ENCODE measurements at regions not wholly inside any gene's neighbourhood (a gene's known extent, or its start where the extent isn't known, plus 50 kb on each side); places are given as distances from the start of the nearest gene placed in this dataset.
"Not testable (repeated sequence)": the region's sequence is repeated elsewhere in the genome, so short reads cannot be mapped to it uniquely, and the experiment has no call there.

DNA sequence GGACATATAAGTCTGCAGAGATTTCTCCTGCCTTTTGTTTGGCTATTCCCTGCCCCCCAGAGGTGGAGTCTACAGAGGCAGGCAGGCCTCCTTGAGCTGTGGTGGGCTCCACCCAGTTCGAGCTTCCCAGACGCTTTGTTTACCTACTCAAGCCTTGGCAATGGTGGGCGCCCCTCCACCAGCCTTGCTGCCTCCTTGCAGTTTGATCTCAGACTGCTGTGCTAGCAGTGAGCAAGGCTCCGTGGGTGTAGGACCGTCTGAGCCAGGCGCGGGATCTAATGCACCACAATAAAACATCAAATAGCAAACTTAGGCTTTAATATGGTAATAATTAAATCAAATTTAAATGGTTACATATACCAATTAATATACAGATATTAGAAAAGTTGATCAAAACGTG, 525.4 kb downstream of the RERGL start:
- DNase-seq (ENCODE audit: low read depth in 4 of 4, low spot score in 3 of 4), result not testable (repeated sequence)

DNA sequence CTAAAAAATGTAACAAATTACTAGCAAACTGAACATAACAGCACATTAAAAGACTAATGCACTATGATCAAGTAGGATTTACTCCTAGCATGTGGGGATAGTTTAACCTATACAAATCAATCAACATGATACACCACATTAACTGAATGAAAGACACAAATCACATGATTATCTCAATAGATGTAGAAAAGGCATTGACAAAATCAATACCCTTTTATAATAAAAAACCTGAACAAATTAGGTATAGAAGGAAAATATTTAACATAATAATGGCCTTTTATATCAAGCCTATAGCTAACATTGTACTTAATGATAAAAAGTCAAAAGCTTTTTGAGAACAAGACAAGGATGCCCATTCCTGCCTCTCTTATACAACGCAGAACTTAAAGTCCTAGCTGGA, 540.0 kb downstream of the RERGL start:
- DNase-seq (ENCODE audit: low read depth in 4 of 4, low spot score in 3 of 4), result no peak

- DNase-seq (ENCODE audit: low read depth in 4 of 4, low spot score in 3 of 4), result no peak
Measured at GRCh38 chr12:17540921-17541320, 549.1 kb downstream of the RERGL start.

DNA sequence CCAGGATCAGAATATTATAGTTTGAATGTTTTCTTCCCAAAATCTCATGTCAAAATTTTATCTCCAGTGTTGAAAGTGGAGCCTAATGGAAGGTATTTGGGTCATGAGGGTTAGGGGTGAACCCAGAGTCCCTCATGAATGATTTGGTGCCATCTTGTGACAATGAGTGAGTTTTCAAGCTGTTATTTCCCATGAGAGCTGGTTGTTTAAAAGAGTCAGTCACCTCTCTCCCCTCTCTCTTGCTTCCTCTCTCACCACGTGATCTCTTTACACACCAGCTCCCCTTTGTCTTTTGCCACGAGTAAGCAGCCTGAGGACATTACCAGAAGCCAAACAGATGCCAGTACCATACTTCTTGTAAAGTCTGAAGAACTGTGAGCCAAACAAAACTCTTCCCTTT, 561.6 kb downstream of the RERGL start:
- no peak for DNase-seq (ENCODE audit: low read depth in 4 of 4, low spot score in 3 of 4)

GRCh38 chr12:17527021-17527420, 563.0 kb downstream of the RERGL start:
- no peak for DNase-seq (ENCODE audit: low read depth in 4 of 4, low spot score in 3 of 4)

- DNase-seq (ENCODE audit: low read depth in 4 of 4, low spot score in 3 of 4), result no peak
Measured at GRCh38 chr12:17511369-17511768, 578.6 kb downstream of the RERGL start.

DNA sequence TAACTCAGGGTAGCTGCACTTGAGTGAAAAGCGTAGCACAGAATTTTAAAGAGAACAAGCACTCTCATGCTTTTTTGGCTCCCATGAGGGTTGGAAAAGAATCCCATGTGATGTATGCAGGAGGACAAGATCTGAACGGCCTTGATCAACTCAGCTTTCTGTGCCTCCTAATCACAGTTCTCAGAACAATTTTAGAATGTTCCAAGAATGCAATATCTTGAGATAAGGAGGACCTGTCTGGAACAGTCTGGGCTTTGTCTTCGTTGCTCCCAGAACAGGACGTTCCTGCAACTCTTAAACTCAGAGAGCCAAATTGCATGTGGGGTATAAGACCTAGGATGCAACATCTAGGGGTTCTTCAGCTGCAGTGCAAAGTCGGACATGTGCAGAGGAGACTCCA, 582.7 kb downstream of the RERGL start:
- no peak for DNase-seq (ENCODE audit: low read depth in 4 of 4, low spot score in 3 of 4)

- no peak for DNase-seq (ENCODE audit: low read depth in 4 of 4, low spot score in 3 of 4)
Measured at GRCh38 chr12:17503742-17504141, 586.3 kb downstream of the RERGL start.

DNA sequence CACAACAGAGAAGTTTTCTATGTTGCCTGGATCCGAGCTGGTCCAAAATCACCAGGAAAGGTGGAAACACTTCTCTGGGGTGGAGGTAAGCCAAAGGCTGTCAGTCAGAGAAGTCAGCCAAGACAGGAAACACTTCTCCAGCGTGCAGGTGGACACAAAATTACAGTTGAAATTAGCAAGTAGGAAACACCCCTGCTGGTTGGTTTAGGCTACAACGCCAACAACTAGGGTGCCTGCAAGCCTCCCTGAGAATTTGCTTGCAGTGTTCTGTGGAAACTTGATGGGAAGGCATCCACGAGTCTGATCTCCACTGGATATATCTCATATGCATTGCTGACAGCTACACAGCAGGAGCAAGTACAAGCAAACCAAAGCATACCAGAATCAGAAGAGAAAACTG, 600.5 kb downstream of the RERGL start:
- no peak for DNase-seq (ENCODE audit: low read depth in 4 of 4, low spot score in 3 of 4)

DNA sequence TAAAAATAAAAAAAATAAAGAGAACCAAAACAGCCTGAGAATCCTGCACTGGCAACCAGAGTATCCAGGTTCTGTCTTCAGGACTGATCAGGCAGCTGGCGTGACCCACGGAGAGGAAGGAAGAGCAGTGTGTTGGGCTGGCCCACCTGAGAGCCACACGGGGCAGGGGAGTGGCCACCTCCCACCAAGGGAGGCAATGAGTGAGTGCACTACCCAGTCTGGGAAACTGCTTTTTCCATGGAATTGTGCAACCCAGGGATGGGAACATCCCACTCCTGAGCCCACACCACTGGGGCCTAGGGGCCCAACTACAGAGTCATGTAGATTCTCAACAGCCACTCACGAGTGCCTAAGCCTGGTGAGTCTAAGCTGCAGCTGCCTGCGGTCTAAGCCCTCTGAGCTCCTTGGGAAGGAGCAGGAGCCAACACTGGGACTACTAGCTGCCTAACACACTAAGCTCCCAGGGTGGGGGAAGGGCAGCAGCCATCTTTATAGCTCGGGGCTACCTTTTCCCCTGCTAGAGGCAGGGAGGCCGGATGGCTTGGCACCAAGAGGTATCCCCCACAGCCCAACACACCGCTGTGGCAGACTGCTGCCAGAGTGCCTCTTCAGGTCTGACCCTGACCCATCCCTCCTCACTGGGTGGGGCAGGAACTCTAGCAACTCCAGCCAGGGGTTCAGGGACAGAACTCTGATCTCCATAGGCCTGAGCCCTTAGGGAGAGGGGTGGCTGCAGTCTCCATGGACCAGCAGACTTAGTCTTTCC, 610.9 kb downstream of the RERGL start:
- no peak for DNase-seq (ENCODE audit: low read depth in 4 of 4, low spot score in 3 of 4)

GRCh38 chr12:17470460-17470859, 619.5 kb downstream of the RERGL start:
- DNase-seq (ENCODE audit: low read depth in 4 of 4, low spot score in 3 of 4), result no peak

- no peak for DNase-seq (ENCODE audit: low read depth in 4 of 4, low spot score in 3 of 4)
Measured at GRCh38 chr12:17459214-17459613, 630.8 kb downstream of the RERGL start.

- DNase-seq (ENCODE audit: low read depth in 4 of 4, low spot score in 3 of 4), result no peak
Measured at GRCh38 chr12:17456486-17456885, 633.5 kb downstream of the RERGL start.

DNA sequence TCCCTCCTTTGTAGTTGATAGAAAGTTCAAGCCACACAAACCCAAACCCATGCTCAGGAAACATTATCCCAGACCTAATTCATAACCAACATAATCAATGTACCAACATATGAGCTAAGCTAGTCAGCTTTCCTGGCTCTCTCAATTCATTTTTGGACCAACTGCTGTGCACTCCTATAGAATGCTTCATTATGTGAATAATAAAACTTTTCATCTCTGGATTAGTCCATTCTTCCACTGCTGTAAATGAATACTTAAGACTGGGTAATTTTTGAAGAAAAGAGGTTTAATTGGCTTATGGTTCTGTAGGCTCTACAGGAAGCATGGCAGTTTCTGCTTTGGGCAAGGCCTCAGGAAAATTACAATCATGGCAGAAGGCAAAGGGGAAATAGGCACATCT, 651.9 kb downstream of the RERGL start:
- no peak for DNase-seq (ENCODE audit: low read depth in 4 of 4, low spot score in 3 of 4)

GRCh38 chr12:17416748-17417147, 673.2 kb downstream of the RERGL start:
- no peak for DNase-seq (ENCODE audit: low read depth in 4 of 4, low spot score in 3 of 4)

GRCh38 chr12:17414596-17414995, 675.4 kb downstream of the RERGL start:
- DNase-seq (ENCODE audit: low read depth in 4 of 4, low spot score in 3 of 4), result no peak

DNA sequence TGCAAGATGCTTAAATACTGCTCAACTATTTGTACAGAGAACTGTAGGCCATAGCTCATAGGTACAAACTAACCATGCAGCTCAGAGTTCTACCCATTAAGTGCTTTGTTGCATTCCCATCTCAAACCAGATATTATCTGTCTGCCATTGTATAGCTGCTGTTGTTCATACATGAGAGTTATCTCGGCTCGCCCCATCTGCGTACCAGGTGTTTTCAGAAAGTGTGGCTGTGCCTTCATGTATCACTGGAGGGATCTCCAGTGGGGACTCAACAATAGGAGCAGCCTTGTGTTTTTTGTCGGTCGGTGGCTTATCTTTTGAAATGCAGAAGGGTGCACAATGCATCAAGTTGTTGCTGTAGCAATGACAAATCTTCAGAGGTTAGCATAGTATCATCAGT, 678.3 kb downstream of the RERGL start:
- no peak for DNase-seq (ENCODE audit: low read depth in 4 of 4, low spot score in 3 of 4)

GRCh38 chr12:17388679-17389078, 701.3 kb downstream of the RERGL start:
- DNase-seq (ENCODE audit: low read depth in 4 of 4, low spot score in 3 of 4), result no peak

DNA sequence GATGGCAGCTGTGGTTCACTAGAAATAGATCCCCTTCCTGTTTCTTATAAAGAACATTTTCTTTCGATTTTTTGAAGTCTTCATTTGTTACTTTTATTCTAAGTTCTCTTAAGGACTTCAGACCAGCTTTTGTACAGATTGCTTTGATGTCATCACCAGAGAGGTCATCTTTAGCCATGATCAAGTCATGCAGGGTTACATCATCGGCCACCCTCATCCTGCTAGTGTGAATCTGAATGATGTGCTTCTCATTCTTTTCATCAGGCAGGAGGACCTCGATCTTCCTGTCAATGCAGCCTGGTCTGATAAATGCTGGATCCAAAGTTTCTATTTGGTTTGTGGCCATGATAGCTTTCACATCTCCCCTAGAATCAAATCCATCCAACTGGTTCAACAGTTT, 706.7 kb downstream of the RERGL start:
- DNase-seq (ENCODE audit: low read depth in 4 of 4, low spot score in 3 of 4), result no peak

DNA sequence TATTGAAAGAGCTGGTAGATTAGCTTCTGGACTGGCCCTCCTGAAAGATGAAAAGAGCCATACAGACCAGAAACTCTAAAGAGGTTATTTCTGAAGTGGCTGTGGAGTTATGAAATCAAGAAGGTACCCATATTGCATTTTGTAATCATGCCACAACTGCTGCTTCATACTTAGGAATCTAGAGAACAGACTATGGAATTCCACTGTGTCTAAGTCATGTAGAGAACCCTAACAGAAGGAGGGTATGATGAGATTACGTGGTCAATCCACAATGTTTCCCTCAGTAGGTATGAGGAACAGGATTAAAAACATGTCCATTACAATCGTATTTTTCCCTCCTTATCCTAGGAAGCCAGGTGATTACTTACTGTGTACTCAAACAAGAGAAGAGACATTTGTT, 708.8 kb downstream of the RERGL start:
- no peak for DNase-seq (ENCODE audit: low read depth in 4 of 4, low spot score in 3 of 4)

GRCh38 chr12:17372508-17372907, 717.5 kb downstream of the RERGL start:
- DNase-seq (ENCODE audit: low read depth in 4 of 4, low spot score in 3 of 4), result no peak

GRCh38 chr12:17371491-17372215, 718.3 kb downstream of the RERGL start:
- no peak for DNase-seq (ENCODE audit: low read depth in 4 of 4, low spot score in 3 of 4)
